Stomach (tissue), 8 donors: ENCODE measurements at regions not wholly inside any gene's neighbourhood (a gene's known extent, or its start where the extent isn't known, plus 50 kb on each side); places are given as distances from the start of the nearest gene placed in this dataset.
A peak's percentile ranks its signal among the peaks of the same experiment; 100 is the strongest.

Experiments
- DNase-seq, 2 donors: peaks; one replicate each; pipeline versions ENCODE4 v3.0.0 to v3.0.0-alpha.2; 2013 to 2019
- H3K27ac ChIP-seq, 5 donors: fragments of 200-600 bp in 4 of 5; sonication (generic) in 4 of 5; one replicate each; pipeline ENCODE4 v1.5.1; 2013 to 2019; ENCODE audit warnings: mild to moderate bottlenecking in 1 of 5, moderate library complexity in 1 of 5
- H3K27me3 ChIP-seq, 3 donors: fragments of 200-600 bp; sonication (generic); one replicate each; pipeline ENCODE4 v1.5.1; 2017 to 2019; ENCODE audit warnings: mixed run types in 1 of 3
- H3K36me3 ChIP-seq, 4 donors: fragments of 200-600 bp; sonication (generic); 1 replicate in 3 of 4; 2 replicates in 1 of 4; pipeline ENCODE4 v1.5.1; 2016 to 2019
- H3K4me1 ChIP-seq, 4 donors: fragments of 200-600 bp; sonication (generic); one replicate each; pipeline ENCODE4 v1.5.1; 2016 to 2019
- H3K4me3 ChIP-seq, 4 donors: fragments of 200-600 bp; sonication (generic) in 3 of 4; one replicate each; pipeline ENCODE4 v1.5.1; 2016 to 2019; ENCODE audit warnings: mild to moderate bottlenecking in 1 of 4
- H3K9me3 ChIP-seq, 4 donors: fragments of 200-600 bp; sonication (generic); one replicate each; pipeline ENCODE4 v1.5.1; 2016 to 2019
- EP300 ChIP-seq: sonication (generic); formaldehyde crosslinking; IDR thresholded peaks from one replicate; pipeline ENCODE4 v1.6.1; 2017; ENCODE audit warnings: antibody characterized with exemption
- POLR2A ChIP-seq, 4 donors: fragments of 450-650 bp; IDR thresholded peaks; one replicate each; pipeline ENCODE4 v1.6.1; 2016; ENCODE audit warnings: antibody characterized with exemption in 4 of 4, control low read depth in 2 of 4, mild to moderate bottlenecking in 1 of 4, moderate library complexity in 1 of 4
- POLR2AphosphoS5 ChIP-seq, 3 donors: sonication (generic); formaldehyde crosslinking; IDR thresholded peaks; one replicate each; pipeline ENCODE4 v1.6.1; 2016; ENCODE audit warnings: antibody characterized with exemption in 3 of 3
- WGBS, 5 donors: extraction: QIAGEN DNeasy Blood & Tissue Kit in 3 of 5; methylation state at CpG; one replicate each; pipeline versions ENCODE4 v1.1.5 to v1.1.7; 2013 to 2018; 5-methylcytosine and 5-hydroxymethylcytosine counted together
- intact Hi-C: fragments of 100-400 bp; cut with DNase I; formaldehyde crosslinking; loops from one replicate; pipeline ENCODE4 v1.15.1; 2023; ENCODE audit warnings: low total_unique reads
- TF ChIP-seq, protein P1 (sequence below), 7 experiments: fragments of 450-650 bp in 4 of 7; fragments of 200-600 bp in 3 of 7; sonication (generic) in 3 of 7; IDR thresholded peaks; one replicate each; pipeline ENCODE4 v1.5.1; 2016 to 2019; ENCODE audit warnings: antibody characterized with exemption in 7 of 7, control low read depth in 2 of 7, mild to moderate bottlenecking in 1 of 7
- donor health status: healthy with polysubstance abuse.
- donor health status: Bipolar disorder and iron deficiency.
- donor health status: healthy.

DNA sequence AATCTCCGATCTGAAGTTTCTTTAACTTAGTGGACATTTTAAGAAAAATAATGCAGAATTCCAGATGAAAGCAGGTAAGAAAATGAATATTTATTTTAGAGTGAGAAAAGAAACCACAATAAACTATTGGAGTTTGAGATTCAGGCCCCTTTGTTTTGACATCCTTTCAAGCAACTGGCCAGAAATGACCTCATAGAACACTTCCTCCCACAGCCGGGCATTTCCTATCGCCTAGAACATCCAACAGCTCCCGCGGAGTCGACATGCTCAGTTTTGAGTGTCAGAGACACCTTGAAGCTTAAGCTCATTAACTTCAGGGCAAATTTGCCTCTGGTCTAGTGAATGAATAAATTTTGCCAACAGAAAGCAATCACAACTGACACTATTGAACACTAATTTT is 369.2 kb downstream of the TLE4 start:
- TF ChIP-seq, protein P1, sequence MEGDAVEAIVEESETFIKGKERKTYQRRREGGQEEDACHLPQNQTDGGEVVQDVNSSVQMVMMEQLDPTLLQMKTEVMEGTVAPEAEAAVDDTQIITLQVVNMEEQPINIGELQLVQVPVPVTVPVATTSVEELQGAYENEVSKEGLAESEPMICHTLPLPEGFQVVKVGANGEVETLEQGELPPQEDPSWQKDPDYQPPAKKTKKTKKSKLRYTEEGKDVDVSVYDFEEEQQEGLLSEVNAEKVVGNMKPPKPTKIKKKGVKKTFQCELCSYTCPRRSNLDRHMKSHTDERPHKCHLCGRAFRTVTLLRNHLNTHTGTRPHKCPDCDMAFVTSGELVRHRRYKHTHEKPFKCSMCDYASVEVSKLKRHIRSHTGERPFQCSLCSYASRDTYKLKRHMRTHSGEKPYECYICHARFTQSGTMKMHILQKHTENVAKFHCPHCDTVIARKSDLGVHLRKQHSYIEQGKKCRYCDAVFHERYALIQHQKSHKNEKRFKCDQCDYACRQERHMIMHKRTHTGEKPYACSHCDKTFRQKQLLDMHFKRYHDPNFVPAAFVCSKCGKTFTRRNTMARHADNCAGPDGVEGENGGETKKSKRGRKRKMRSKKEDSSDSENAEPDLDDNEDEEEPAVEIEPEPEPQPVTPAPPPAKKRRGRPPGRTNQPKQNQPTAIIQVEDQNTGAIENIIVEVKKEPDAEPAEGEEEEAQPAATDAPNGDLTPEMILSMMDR (IDR thresholded peaks at IDR 0.05): no peak
- TF ChIP-seq POLR2AphosphoS5 (IDR thresholded peaks at IDR 0.05): no peak
- TF ChIP-seq EP300: no peak
- no peak for TF ChIP-seq POLR2A (IDR thresholded peaks at IDR 0.05)
- H3K27ac ChIP-seq: no peak overlapping the region
- H3K9me3 ChIP-seq: no peaks in the 10 kb centered on the region
- no peak for DNase-seq
- H3K36me3 ChIP-seq: no peaks in the 10 kb centered on the region
- WGBS, 5 donors: 80 to 90% (median 84%) methylated on average over 6 of the region's 6 CpGs
- intact Hi-C loops: no loop called here
- peaks cover 0 to 19% (median 3%) of the 10 kb centered on the region in 4 donors for H3K4me1 ChIP-seq
- H3K27me3 ChIP-seq: no peaks in the 10 kb centered on the region
- H3K4me3 ChIP-seq: no peak overlapping the region

DNA sequence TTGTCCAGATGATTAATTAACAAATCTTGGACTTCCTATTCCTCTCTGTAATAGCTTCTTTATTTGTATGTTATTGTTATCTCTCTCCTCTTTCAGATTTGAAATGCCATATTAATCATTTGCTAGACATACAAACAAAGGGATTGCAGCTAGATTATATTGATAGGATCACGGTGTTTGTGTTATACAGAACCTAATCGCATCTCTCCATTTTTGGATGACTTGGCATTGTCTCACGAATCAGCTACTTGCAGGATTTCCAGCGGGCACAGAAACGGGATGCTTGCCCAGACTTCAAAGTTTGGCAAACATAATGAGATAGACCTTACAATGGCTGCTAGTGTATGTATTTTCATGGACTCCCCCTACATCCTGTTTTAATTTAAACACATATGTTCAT is 368.1 kb downstream of the TLE4 start:
- TF ChIP-seq POLR2A (IDR thresholded peaks at IDR 0.05): no peak
- TF ChIP-seq POLR2AphosphoS5 (IDR thresholded peaks at IDR 0.05): no peak
- no peak for TF ChIP-seq EP300
- TF ChIP-seq, protein P1 (IDR thresholded peaks at IDR 0.05): no peak
- no peaks in the 10 kb centered on the region for H3K9me3 ChIP-seq
- H3K4me3 ChIP-seq: no peak overlapping the region
- no peak overlapping the region for H3K27ac ChIP-seq
- 8 to 17% (median 16%) methylated on average over 5 of the region's 5 CpGs for WGBS, 5 donors
- no peaks in the 10 kb centered on the region for H3K36me3 ChIP-seq
- intact Hi-C loops: no loop called here
- peaks cover 0 to 10% (median 3%) of the 10 kb centered on the region in 4 donors for H3K4me1 ChIP-seq
- peak; percentile 32 to 41 for DNase-seq
- no peaks in the 10 kb centered on the region for H3K27me3 ChIP-seq

DNA sequence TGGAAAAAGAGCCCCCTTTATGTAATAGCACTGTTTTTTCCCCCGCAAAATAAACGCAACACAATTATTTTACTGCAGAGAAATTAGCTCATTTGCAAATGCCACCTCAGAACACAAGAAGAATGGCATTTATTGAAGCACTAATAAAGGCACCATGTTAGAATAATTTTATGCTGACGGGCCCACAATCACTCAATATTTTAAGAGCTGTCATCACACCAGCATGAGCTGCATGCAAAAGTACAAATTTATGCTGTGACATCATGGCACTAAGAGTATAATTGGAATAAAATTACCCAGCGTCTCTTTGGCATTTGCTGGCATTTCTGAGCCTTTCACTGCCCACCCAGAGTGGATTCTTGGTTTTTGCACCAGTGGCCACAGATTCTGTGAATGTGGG is 364.6 kb downstream of the TLE4 start:
- no peak for TF ChIP-seq POLR2A (IDR thresholded peaks at IDR 0.05)
- TF ChIP-seq, protein P1 (IDR thresholded peaks at IDR 0.05): no peak
- no peak for TF ChIP-seq POLR2AphosphoS5 (IDR thresholded peaks at IDR 0.05)
- no peak for TF ChIP-seq EP300
- Histone ChIP-seq H3K4me1 (peaks cover 0 to 10% (median 3%) of the 10 kb centered on the region in 4 donors), H3K27me3 (no peaks in the 10 kb centered on the region), H3K9me3 (no peaks in the 10 kb centered on the region), H3K36me3 (no peaks in the 10 kb centered on the region), H3K27ac (no peak overlapping the region), H3K4me3 (no peak overlapping the region)
- WGBS, 5 donors: 88 to 97% (median 93%) methylated on average over 4 of the region's 4 CpGs
- DNase-seq: no peak
- intact Hi-C loops: no loop called here

DNA sequence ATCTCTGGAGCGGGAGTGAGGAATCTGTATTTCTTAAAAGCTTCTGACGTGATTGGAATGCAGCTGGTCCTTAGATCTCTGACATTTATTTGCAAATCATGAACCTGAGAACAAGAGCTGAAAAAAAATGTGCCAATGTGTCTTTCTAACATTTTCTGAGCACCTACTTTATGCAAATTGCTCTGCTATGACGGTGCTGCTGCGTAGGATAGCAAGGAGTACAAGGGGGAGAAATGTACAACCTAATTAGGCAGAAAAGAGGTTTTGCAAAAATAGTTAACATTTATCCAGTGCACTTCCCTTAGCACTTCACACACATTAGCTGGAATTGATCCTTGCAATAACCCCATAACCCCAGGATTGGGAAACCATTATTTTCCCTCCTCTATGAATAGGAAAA is 357.5 kb downstream of the TLE4 start:
- TF ChIP-seq, protein P1 (IDR thresholded peaks at IDR 0.05): no peak
- TF ChIP-seq POLR2A (IDR thresholded peaks at IDR 0.05) (no peak), POLR2AphosphoS5 (IDR thresholded peaks at IDR 0.05) (no peak), EP300 (no peak)
- Histone ChIP-seq H3K36me3 (no peaks in the 10 kb centered on the region), H3K27me3 (no peaks in the 10 kb centered on the region), H3K4me3 (no peak overlapping the region), H3K27ac (no peak overlapping the region), H3K9me3 (no peaks in the 10 kb centered on the region), H3K4me1 (no peaks in the 10 kb centered on the region)
- intact Hi-C loops: no loop called here
- DNase-seq: no peak
- WGBS, 5 donors: 92 to 96% (median 94%) methylated on average over 4 of the region's 4 CpGs
